H9 (cell line): ENCODE measurements at regions not wholly inside any gene's neighbourhood (a gene's known extent, or its start where the extent isn't known, plus 50 kb on each side); places are given as distances from the start of the nearest gene placed in this dataset.

ENCODE experiments used
- DNase-seq: peaks from one replicate; pipeline ENCODE4 v3.0.0-alpha.2; 2017
- H2AFZ ChIP-seq: one replicate; pipeline ENCODE4 v1.6.1; 2013; ENCODE audit warnings: mild to moderate bottlenecking, low read length, control low read depth, moderate library complexity
- H2AK5ac ChIP-seq: 2 replicates; pipeline ENCODE4 v1.6.1; 2013; ENCODE audit warnings: low read length, control low read depth, mixed read lengths; ENCODE audit not compliant: insufficient read length
- H2BK120ac ChIP-seq: one replicate; pipeline ENCODE4 v1.6.1; 2013; ENCODE audit warnings: low read depth, mild to moderate bottlenecking, low read length, control low read depth, inconsistent platforms; ENCODE audit not compliant: poor library complexity, severe bottlenecking
- H2BK12ac ChIP-seq: 2 replicates; pipeline ENCODE4 v1.6.1; 2013; ENCODE audit warnings: low read length, control low read depth, mixed read lengths, low read depth; ENCODE audit not compliant: insufficient read length
- H2BK15ac ChIP-seq: 2 replicates; pipeline ENCODE4 v1.6.1; 2013; ENCODE audit warnings: low read depth, low read length, control low read depth
- H2BK20ac ChIP-seq: one replicate; pipeline ENCODE4 v1.6.1; 2013; ENCODE audit warnings: low read depth, mild to moderate bottlenecking, low read length, control low read depth, inconsistent platforms; ENCODE audit not compliant: poor library complexity, severe bottlenecking
- H2BK5ac ChIP-seq: 2 replicates; pipeline ENCODE4 v1.6.1; 2013; ENCODE audit warnings: low read length, control low read depth, mixed read lengths; ENCODE audit not compliant: insufficient read length
- H3K14ac ChIP-seq: 2 replicates; pipeline ENCODE4 v1.6.1; 2013; ENCODE audit warnings: low read length, control low read depth; ENCODE audit not compliant: insufficient read depth
- H3K18ac ChIP-seq: 2 replicates; pipeline ENCODE4 v1.6.1; 2013; ENCODE audit warnings: low read depth, mild to moderate bottlenecking, mixed read lengths, low read length, control low read depth; ENCODE audit not compliant: insufficient read length
- H3K23ac ChIP-seq: 2 replicates; pipeline ENCODE4 v1.6.1; 2013; ENCODE audit warnings: low read length, control low read depth, mixed read lengths, low read depth; ENCODE audit not compliant: insufficient read length
- H3K23me2 ChIP-seq: 2 replicates; pipeline ENCODE4 v1.6.1; 2013; ENCODE audit warnings: low read depth, mild to moderate bottlenecking, mixed read lengths, low read length, control low read depth; ENCODE audit not compliant: insufficient read length, poor library complexity, severe bottlenecking
- H3K27ac ChIP-seq: 2 replicates; pipeline ENCODE4 v1.5.1; 2013; ENCODE audit warnings: low read length, control low read depth, mixed read lengths, low read depth; ENCODE audit not compliant: insufficient read length
- H3K27me3 ChIP-seq: 2 replicates; pipeline ENCODE4 v1.6.1; 2013; ENCODE audit warnings: low read length, control low read depth, inconsistent platforms; ENCODE audit not compliant: insufficient read depth
- H3K4ac ChIP-seq: 2 replicates; pipeline ENCODE4 v1.6.1; 2013; ENCODE audit warnings: low read depth, mild to moderate bottlenecking, control low read depth, inconsistent platforms, low read length, moderate library complexity
- H3K4me1 ChIP-seq: 2 replicates; pipeline ENCODE4 v1.6.1; 2013; ENCODE audit warnings: low read length, control low read depth, inconsistent platforms; ENCODE audit not compliant: insufficient read depth
- H3K4me2 ChIP-seq: 2 replicates; pipeline ENCODE4 v1.6.1; 2013; ENCODE audit warnings: low read length, control low read depth, mixed read lengths; ENCODE audit not compliant: insufficient read length, insufficient read depth
- H3K56ac ChIP-seq: 2 replicates; pipeline ENCODE4 v1.6.1; 2013; ENCODE audit warnings: low read depth, mild to moderate bottlenecking, mixed read lengths, low read length, control low read depth; ENCODE audit not compliant: insufficient read length
- H3K79me1 ChIP-seq: 2 replicates; pipeline ENCODE4 v1.6.1; 2013; ENCODE audit warnings: low read depth, mild to moderate bottlenecking, moderate library complexity, low read length, control low read depth, inconsistent platforms; ENCODE audit not compliant: insufficient read depth, poor library complexity, severe bottlenecking
- H3K79me2 ChIP-seq: 2 replicates; pipeline ENCODE4 v1.6.1; 2013; ENCODE audit warnings: low read length, control low read depth, inconsistent platforms; ENCODE audit not compliant: insufficient read depth
- H3K9ac ChIP-seq: 2 replicates; pipeline ENCODE4 v1.6.1; 2013; ENCODE audit warnings: low read length, control low read depth, mixed read lengths; ENCODE audit not compliant: insufficient read length; ENCODE audit errors: extremely low read depth
- H3K9me3 ChIP-seq: one replicate; pipeline ENCODE4 v1.6.1; 2013; ENCODE audit warnings: low read depth, low read length, inconsistent platforms; ENCODE audit not compliant: control insufficient read depth
- H3T11ph ChIP-seq: one replicate; pipeline ENCODE4 v1.6.1; 2013; ENCODE audit warnings: mild to moderate bottlenecking, low read length, control low read depth, inconsistent platforms
- H4K20me1 ChIP-seq: one replicate; pipeline ENCODE4 v1.6.1; 2013; ENCODE audit not compliant: control insufficient read depth, insufficient read length, insufficient read depth
- H4K5ac ChIP-seq: 2 replicates; pipeline ENCODE4 v1.6.1; 2013; ENCODE audit warnings: low read depth, mild to moderate bottlenecking, mixed read lengths, low read length, control low read depth; ENCODE audit not compliant: insufficient read length
- H4K8ac ChIP-seq: replicated peaks from 2 replicates; pipeline ENCODE4 v1.6.1; 2013; ENCODE audit warnings: low read length, control low read depth, mixed read lengths, low read depth; ENCODE audit not compliant: insufficient read length
- H4K91ac ChIP-seq: 2 replicates; pipeline ENCODE4 v1.6.1; 2013; ENCODE audit warnings: low read depth, mild to moderate bottlenecking, moderate library complexity, mixed read lengths, low read length, control low read depth; ENCODE audit not compliant: insufficient read length
- H3K27ac Mint-ChIP-seq, 3 experiments: 2 replicates in 2 of 3; 3 replicates in 1 of 3; pipeline ENCODE4 v1.8.0; 2020 to 2021; ENCODE audit warnings: mixed read lengths in 3 of 3, mild to moderate bottlenecking in 1 of 3, moderate library complexity in 1 of 3
- H3K27me3 Mint-ChIP-seq: 2 replicates; pipeline ENCODE4 v1.8.0; 2021; ENCODE audit warnings: low read depth, mild to moderate bottlenecking, moderate library complexity, mixed read lengths
- H3K36me3 Mint-ChIP-seq, 3 experiments: 2 replicates in 2 of 3; 3 replicates in 1 of 3; pipeline ENCODE4 v1.8.0; 2020 to 2021; ENCODE audit warnings: low read depth in 3 of 3, mixed read lengths in 3 of 3; ENCODE audit not compliant: insufficient read depth in 1 of 3
- H3K4me1 Mint-ChIP-seq, 2 experiments: 2 replicates each; pipeline ENCODE4 v1.8.0; 2020; ENCODE audit warnings: mixed read lengths in 2 of 2
- H3K4me3 Mint-ChIP-seq, 2 experiments: 2 replicates in 1 of 2; 3 replicates in 1 of 2; pipeline ENCODE4 v1.8.0; 2020 to 2021; ENCODE audit warnings: mild to moderate bottlenecking in 2 of 2, mixed read lengths in 2 of 2, moderate library complexity in 1 of 2
- H3K9me3 Mint-ChIP-seq, 2 experiments: 2 replicates in 1 of 2; 3 replicates in 1 of 2; pipeline ENCODE4 v1.8.0; 2020; ENCODE audit warnings: mild to moderate bottlenecking in 2 of 2, mixed read lengths in 2 of 2, moderate library complexity in 1 of 2
- WGBS: extraction: QIAGEN DNeasy Blood & Tissue Kit; methylation state at CpG from one replicate; pipeline ENCODE4 v1.1.7; 2013; ENCODE audit warnings: missing lambda C conversion rate, low lambda C conversion rate, mixed read lengths; ENCODE audit not compliant: insufficient read length; ENCODE audit errors: extremely low coverage; 5-methylcytosine and 5-hydroxymethylcytosine counted together
- TF ChIP-seq, protein P1 (sequence below): fragments of 200-600 bp; sonication (generic); conservative IDR thresholded peaks from 3 replicates; pipeline ENCODE4 v1.8.0; 2021; ENCODE audit warnings: antibody characterized with exemption, mild to moderate bottlenecking

DNA sequence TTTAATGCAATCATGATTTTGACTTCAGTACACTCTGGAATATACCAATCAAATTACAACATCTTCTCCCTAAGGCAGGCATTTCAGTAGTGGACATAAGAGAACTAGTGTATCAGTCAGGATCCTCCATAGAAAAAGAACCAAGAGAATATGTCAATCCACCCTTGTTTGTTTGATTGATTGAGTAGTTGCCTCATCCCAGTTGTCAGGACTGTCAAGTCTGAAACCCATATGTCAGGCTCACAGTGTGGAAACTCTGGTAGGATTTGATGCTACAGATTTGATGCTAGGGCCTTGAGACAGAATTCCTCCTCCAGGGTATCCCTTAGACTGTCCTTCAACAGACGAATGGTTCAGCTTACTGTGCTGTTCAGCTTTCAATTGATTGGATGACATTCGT lies 375.0 kb downstream of the ETS1 start:
- Histone ChIP-seq H3K4me2 (no peak overlapping the region), H3K79me2 (no peaks in the 10 kb centered on the region), H4K20me1 (no peaks in the 10 kb centered on the region), H3K27ac (no peak overlapping the region), H2BK5ac (no peak overlapping the region), H3K14ac (no peak overlapping the region), H4K8ac (no peak overlapping the region), H3K18ac (no peak overlapping the region), H4K5ac (no peak overlapping the region), H3K4ac (no peak overlapping the region), H3K79me1 (no peaks in the 10 kb centered on the region), H3K9me3 (no peaks in the 10 kb centered on the region), H3K23me2 (no peaks in the 10 kb centered on the region), H4K91ac (no peak overlapping the region), H3T11ph (no peak overlapping the region), H3K56ac (no peak overlapping the region), H3K4me1 (peaks cover 2% of the 10 kb centered on the region), H2BK12ac (no peak overlapping the region), H2BK15ac (no peak overlapping the region), H3K27me3 (no peaks in the 10 kb centered on the region; the same call in 1 of the 2 replicates), H2AFZ (no peak overlapping the region), H3K23ac (no peak overlapping the region), H2AK5ac (no peak overlapping the region), H2BK20ac (no peak overlapping the region), H3K9ac (no peak overlapping the region), H2BK120ac (no peak overlapping the region)
- H3K27me3 Mint-ChIP-seq: no peaks in the 10 kb centered on the region
- H3K4me3 Mint-ChIP-seq: no peak overlapping the region
- peaks cover 2 to 21% (median 10%) of the 10 kb centered on the region in 3 experiments; a peak in 6 of 7 replicates for H3K36me3 Mint-ChIP-seq
- WGBS: no CpG with 5 or more reads among the region's 2 CpGs
- peaks cover 0 to 7% of the 10 kb centered on the region in 2 experiments; a peak in 1 of 4 replicates for H3K4me1 Mint-ChIP-seq
- no peak for DNase-seq
- H3K27ac Mint-ChIP-seq: no peak overlapping the region
- TF ChIP-seq, protein P1, sequence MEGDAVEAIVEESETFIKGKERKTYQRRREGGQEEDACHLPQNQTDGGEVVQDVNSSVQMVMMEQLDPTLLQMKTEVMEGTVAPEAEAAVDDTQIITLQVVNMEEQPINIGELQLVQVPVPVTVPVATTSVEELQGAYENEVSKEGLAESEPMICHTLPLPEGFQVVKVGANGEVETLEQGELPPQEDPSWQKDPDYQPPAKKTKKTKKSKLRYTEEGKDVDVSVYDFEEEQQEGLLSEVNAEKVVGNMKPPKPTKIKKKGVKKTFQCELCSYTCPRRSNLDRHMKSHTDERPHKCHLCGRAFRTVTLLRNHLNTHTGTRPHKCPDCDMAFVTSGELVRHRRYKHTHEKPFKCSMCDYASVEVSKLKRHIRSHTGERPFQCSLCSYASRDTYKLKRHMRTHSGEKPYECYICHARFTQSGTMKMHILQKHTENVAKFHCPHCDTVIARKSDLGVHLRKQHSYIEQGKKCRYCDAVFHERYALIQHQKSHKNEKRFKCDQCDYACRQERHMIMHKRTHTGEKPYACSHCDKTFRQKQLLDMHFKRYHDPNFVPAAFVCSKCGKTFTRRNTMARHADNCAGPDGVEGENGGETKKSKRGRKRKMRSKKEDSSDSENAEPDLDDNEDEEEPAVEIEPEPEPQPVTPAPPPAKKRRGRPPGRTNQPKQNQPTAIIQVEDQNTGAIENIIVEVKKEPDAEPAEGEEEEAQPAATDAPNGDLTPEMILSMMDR: no peak
- peaks cover 22 to 25% of the 10 kb centered on the region in 2 experiments for H3K9me3 Mint-ChIP-seq
